Activated CD4-positive, alpha-beta T cell treated with anti-CD3 and anti-CD28 coated beads, Interleukin-2, amount 50 U/mL, for 48 hours (primary cell): ENCODE measurements at regions not wholly inside any gene's neighbourhood (a gene's known extent, or its start where the extent isn't known, plus 50 kb on each side); places are given as distances from the start of the nearest gene placed in this dataset.

ENCODE experiments used
- DNase-seq, 2 experiments: peaks; one replicate each; pipeline ENCODE4 v3.0.0-alpha.2; 2020

DNA sequence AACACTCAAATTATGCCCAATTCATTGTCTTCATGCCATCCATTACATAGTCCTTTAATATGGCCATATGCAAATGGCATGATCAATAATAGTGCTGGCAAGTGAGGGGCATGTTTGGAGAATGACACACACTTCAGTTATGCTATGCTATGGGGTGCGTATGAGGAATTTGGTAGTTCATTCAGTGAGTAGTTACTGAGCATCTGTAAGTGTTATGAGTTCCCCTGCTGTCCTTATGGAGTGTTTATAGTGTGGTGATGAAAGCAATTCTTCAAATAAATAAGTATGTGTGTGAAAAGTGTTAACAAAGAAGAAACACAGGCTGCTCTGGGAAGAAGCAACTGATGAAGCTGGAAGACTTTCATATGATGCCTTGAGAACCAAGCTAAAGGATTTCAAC lies 383.7 kb upstream of the SLC14A2 start:
- no peak for DNase-seq

DNA sequence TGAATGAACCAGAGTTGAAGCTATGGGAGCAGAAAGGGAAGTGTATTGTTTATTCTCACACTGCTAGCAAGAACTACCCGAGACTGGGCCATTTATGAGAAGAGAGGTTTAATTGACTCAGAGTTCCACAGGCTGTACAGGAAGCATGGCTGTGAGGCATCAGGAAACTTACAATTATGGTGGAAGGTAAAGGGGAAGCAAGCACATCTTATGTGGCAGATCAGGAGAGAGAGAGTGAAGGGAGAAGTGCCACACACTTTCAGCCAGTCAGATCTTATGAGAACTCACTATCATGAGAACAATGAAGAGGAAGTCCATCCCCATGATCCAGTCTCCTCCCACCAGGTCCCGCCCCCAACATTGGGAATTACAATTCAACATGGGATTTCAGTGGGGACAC lies 383.2 kb upstream of the SLC14A2 start:
- DNase-seq = no peak

- DNase-seq = no peak
Observed at GRCh38 chr18:45236676-45237075, 378.6 kb upstream of the SLC14A2 start.

DNA sequence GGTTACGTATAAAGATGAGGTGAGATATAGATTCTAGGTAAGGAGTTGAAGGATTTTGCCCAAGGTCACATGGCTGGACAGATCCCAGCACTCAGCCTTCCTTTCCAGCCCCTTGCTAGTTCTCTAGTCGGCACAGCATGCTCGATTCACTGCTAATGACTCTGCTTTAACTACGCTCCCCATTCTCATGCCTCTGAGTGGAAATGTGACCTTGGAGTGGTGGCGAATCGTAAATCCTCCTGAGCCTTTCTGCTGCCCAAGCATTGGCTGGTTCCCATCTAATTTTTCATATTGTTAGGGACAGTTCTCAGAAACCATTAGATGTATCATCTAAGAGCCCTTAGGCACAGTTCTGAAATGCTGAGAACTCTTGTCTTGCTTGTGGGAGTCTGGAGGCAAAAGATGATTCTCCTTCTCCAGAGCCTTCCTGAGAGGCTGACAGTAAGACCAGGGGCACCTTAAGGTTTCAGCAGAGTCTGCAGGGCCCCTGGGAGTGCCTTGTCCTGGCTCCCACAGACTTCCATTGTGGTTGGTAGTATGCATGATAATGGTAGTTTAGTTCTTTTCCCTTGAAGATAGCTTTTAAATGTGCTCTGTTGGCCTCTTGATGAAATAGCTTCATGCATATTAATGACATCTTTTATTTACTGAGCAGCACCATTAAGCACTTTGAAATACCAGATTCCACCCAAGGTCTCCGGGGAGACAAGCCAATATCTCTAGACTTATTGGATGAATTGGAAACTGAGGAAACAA lies 377.8 kb upstream of the SLC14A2 start:
- no peak for DNase-seq

GRCh38 chr18:45241271-45241670 lies 374.0 kb upstream of the SLC14A2 start:
- no peak for DNase-seq

GRCh38 chr18:45241982-45242565 lies 373.2 kb upstream of the SLC14A2 start:
- DNase-seq = no peak

DNA sequence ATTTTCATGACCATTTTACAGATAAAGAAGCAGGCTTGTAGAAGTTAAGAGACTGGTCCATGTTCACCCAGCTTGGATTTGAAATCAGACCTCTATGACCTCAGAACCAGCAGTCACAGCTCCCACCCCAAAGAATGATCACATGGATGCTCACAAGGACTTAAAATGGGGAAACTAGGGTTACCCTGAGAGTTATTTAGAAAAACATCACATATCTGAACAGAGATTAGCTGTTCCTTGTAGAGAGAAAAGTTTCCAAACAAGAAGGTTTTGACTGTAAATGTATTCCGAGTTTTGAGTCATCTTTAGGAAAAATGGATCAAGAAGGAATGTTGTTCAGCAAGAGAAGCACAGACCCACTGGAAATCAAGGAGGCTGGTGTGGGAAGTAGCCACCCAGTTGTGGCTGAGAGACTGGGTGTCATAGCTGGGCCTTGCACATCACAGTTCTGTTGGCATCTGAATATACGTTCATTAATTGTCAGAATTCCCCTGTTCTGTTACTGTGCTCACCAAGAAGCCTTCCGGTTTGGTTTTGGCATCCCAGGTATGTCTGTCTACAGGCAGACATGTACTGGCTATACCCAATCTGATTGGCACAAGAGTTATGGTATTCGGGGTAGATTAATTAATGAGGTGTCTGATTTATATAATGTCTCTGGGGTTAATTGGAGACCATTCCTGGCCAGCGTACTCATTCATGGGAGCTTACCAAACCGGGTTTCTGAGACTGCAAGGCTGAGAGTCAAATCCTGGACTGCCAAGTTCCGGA lies 371.8 kb upstream of the SLC14A2 start:
- no peak for DNase-seq

GRCh38 chr18:45245091-45245511 lies 370.2 kb upstream of the SLC14A2 start:
- DNase-seq = no peak

DNA sequence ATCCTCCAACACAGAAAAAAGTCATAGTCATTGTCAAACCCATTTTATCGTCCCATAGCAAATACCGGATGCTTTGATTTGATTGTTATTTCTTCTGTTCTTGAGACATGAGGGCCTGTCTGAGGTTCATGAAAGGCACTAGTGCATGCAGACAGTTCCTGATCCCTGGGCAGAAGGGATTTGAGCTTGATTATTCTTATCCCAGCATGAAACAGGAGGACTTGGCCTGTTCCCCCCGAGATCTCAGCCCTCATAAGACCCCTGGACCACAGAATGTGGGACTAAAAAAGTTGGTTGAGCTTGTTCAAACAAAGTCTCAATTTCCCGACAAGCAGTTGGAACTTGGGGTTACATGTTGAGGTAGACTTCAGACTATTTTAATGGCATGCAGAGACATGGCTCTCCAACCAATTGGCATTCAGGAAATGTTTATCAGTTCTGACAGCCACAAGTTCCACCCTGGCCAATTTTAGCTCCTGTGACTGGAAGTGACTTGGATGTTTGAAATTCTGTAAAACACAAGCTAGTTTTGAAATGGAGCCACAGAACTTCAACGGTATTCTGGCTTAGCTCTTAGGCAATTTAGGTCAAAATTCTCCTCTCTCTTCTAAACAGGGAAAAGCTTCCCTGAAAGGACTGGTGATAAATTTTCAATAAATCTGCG lies 366.9 kb upstream of the SLC14A2 start:
- no peak for DNase-seq

DNA sequence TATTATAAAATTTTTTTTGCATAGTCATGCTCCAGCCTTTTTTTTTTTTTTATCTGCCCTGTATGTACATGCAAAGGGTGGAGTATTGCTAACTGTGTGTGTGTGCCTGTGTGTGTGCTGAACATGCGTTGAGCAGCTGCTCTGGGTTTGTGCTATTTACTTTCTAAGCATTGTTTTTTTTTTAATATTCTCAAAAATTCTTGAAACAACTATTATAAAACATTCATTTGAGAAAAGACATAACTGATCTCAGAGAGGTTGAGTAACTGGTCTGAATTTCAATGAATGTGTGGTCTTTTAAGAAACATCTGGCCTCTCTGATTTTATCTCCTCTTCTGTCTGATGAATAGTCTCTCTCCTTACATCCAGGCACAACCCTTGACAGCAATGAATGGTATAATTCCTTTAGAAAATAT lies 366.0 kb upstream of the SLC14A2 start:
- no peak for DNase-seq

- no peak for DNase-seq
Observed at GRCh38 chr18:45250479-45250878, 364.8 kb upstream of the SLC14A2 start.

- DNase-seq = no peak
Observed at GRCh38 chr18:45251236-45251635, 364.0 kb upstream of the SLC14A2 start.

DNA sequence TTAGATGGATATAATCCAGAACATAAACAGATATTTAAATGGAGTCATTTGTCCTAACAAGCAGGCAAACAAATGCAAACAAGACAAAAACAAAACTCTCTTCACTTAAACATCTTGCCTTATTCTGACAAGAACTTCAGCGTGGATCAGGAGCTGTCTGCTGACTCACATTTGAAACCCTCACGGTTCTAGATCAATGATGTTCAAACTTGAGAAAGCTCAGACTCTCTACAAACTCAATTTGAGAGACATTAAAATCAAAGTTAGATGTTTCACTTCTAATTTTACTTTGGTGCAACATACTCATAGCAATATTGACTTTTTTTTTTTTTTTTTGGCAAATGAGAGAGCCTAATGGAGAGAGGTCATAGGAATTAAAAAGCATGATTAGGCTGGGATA lies 362.8 kb upstream of the SLC14A2 start:
- DNase-seq = no peak

DNA sequence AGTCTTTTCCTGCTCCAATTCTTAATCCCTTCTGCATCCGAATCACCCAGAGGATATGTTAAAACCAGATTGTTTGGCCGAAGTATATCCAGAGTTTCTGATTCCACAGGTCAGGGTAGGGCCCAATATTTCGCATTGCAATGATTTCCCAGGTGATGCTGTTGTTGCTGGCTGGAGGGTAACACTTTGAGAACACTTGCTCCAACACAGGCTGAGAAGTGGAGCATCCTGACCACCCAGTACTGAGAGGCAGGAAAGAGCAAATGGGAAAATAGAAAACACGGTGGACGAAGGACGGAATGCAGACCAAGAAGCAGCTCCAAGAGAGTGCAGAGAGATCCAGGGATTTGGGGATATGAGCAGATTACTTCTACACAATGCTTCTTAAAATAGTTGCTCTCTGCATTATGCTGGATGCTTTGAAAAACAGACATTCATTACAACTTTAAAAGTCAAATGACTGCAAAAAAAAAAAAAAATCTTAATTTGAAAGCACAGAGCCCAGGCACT lies 362.2 kb upstream of the SLC14A2 start:
- DNase-seq = no peak

DNA sequence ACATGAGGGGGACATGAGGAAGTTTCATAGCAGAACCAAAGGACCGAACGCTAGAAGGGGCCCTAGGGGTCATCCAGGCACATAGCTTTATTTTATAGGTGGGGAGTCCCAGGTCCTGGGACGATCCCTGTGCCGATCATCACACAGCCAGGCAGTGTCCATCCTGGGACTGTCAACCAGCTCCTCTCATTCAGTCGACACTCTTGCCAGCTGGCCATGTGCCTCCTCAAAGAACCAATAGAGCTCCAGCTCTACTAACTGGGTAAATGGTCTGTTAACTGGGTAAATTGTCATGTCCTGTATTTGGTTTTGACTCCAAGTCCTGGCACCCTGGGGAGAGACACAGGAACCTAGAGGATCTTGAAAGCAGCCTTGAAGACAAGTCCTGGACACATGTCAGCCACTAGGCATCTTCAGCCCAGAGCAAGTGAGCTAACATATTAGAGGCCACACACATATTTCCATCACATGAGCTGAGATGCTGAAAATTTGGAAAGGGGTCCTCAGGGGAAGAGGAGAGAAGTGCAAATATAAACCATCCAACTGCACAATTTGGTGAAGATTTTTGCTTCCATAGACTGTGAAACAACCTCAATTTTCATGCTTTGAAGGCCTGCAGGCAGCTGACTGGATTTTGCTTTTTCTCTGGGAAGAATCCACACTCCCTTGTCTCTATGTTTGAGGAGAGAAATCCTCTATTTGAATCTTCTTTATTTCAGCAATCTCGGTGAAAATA lies 361.1 kb upstream of the SLC14A2 start:
- DNase-seq = no peak

- DNase-seq = no peak
Observed at GRCh38 chr18:45254709-45255082, 360.6 kb upstream of the SLC14A2 start.

GRCh38 chr18:45255197-45255890 lies 359.9 kb upstream of the SLC14A2 start:
- DNase-seq = no peak

- DNase-seq = no peak
Observed at GRCh38 chr18:45260125-45260524, 355.2 kb upstream of the SLC14A2 start.

DNA sequence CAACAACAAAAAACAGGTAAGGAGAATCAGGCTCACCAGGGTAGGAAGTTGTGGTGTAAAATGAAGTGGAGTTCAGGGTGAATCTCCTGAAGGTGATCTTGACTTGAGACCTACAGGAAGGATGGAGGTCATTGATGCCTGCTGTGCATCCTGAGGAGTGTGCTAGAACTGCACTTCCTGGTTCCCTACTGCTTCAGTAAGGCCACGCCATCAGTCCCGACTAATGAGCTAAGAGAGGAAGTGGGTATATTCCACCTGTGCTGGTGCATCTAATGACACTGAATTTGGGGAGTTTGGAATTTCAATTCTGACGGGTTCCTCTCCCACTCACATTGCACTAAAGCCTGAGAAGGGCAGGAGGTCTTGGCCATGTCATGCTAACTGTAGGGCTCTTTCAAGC lies 349.3 kb upstream of the SLC14A2 start:
- DNase-seq = no peak

DNA sequence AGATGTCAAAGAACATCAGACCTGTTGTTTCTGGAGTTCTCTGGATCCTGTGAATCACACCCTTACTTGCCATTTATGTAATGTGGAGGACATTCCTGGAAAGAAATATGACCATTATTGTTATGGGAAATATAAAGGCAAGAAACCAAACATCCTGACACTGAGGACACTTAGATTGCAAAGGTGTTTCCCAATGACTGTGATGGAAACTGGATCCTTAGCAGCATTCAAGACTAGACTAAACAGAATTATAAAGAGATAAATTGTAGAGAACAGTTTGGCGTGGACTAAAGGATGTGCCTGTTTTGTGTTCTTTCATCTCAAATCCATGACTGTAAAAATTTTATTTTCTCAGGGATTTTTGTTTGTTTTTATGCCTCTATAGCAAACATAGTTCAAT lies 347.7 kb upstream of the SLC14A2 start:
- DNase-seq = no peak

GRCh38 chr18:45268583-45268982 lies 346.7 kb upstream of the SLC14A2 start:
- no peak for DNase-seq

DNA sequence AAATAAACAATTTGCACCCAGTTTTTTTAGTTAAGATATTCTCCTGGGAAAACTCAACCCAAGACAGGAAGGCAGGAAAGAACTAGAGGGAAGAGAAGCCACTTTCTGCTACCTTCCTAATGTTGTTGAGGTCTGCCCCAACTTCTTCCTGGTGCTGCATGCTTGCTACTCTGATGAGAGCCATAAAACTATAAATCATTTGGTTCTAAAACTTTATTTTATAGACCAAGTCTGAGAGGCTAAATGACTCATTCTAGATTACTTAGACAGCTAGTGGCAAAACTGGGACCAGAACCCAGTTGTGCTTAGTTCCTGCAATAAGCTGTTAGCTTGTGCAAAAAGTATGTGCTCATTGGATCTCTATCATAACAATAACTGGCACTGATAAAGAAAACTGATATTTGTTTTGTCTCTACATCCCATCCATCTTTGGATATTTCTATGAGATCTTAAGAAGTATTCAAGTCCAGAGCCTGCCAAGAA lies 344.9 kb upstream of the SLC14A2 start:
- DNase-seq = no peak
